WTC11 (cell line): ENCODE measurements at regions not wholly inside any gene's neighbourhood (a gene's known extent, or its start where the extent isn't known, plus 50 kb on each side); places are given as distances from the start of the nearest gene placed in this dataset.

Source experiments
- ATAC-seq: fragments of 200-7000 bp; cut with Tn5 transposase; 2 replicates; pipeline ENCODE4 v1.10.0; 2021; ENCODE audit warnings: mild to moderate bottlenecking, moderate library complexity
- CTCF ChIA-PET: fragments of 300-600 bp; sonication (Branson Sonifier 250); formaldehyde crosslinking; loops from one replicate; lab custom pipeline; 2021; ENCODE audit warnings: antibody characterized with exemption; lab: Charles Lee
- POLR2A ChIA-PET: fragments of 350-600 bp; sonication (Branson Sonifier 250); formaldehyde crosslinking; loops from one replicate; lab custom pipeline; 2021; ENCODE audit warnings: antibody characterized with exemption; lab: Charles Lee
- DNase-seq: peaks from one replicate; pipeline ENCODE4 v3.0.0; 2021; ENCODE audit warnings: low spot score
- H3K27ac Mint-ChIP-seq: 2 replicates; pipeline ENCODE4 v1.8.0; 2021; ENCODE audit warnings: mixed read lengths
- H3K27me3 Mint-ChIP-seq: 2 replicates; pipeline ENCODE4 v1.8.0; 2021; ENCODE audit warnings: low read depth, mild to moderate bottlenecking, moderate library complexity, mixed read lengths
- H3K36me3 Mint-ChIP-seq: 2 replicates; pipeline ENCODE4 v1.8.0; 2021; ENCODE audit warnings: mixed read lengths
- H3K4me1 Mint-ChIP-seq: 2 replicates; pipeline ENCODE4 v1.8.0; 2022; ENCODE audit warnings: mixed read lengths
- H3K4me3 Mint-ChIP-seq: 2 replicates; pipeline ENCODE4 v1.8.0; 2021; ENCODE audit warnings: mild to moderate bottlenecking, moderate library complexity, mixed read lengths
- H3K9me3 Mint-ChIP-seq: 2 replicates; pipeline ENCODE4 v1.8.0; 2021; ENCODE audit warnings: mixed read lengths
- CREB1 ChIP-seq: sonication (generic); formaldehyde crosslinking; IDR thresholded peaks from 2 replicates; pipeline ENCODE4 v1.8.0; 2023; ENCODE audit warnings: mild to moderate bottlenecking, missing genetic modification reagents
- E2F1 ChIP-seq: sonication (generic); formaldehyde crosslinking; IDR thresholded peaks from 2 replicates; pipeline ENCODE4 v1.8.0; 2022; ENCODE audit warnings: mild to moderate bottlenecking, missing genetic modification reagents
- E2F4 ChIP-seq: sonication (generic); formaldehyde crosslinking; IDR thresholded peaks from 2 replicates; pipeline ENCODE4 v1.8.1; 2022; ENCODE audit warnings: low read depth, mild to moderate bottlenecking, moderate library complexity, missing genetic modification reagents, borderline replicate concordance
- ELF4 ChIP-seq: sonication (generic); formaldehyde crosslinking; IDR thresholded peaks from 2 replicates; pipeline ENCODE4 v1.8.1; 2022; ENCODE audit warnings: low read depth, mild to moderate bottlenecking, moderate library complexity, missing genetic modification reagents
- EMX1 ChIP-seq: fragments of 250-450 bp; sonication (Bioruptor Pico); IDR thresholded peaks from 2 replicates; pipeline ENCODE4 v1.8.0; 2021; ENCODE audit warnings: mild to moderate bottlenecking
- FOXJ3 ChIP-seq: sonication (generic); formaldehyde crosslinking; IDR thresholded peaks from 2 replicates; pipeline ENCODE4 v1.9.0; 2021; ENCODE audit warnings: missing genetic modification reagents, mild to moderate bottlenecking, borderline replicate concordance
- GRHL2 ChIP-seq: fragments of 250-450 bp; sonication (Bioruptor Pico); IDR thresholded peaks from 2 replicates; pipeline ENCODE4 v1.8.0; 2022; ENCODE audit warnings: mild to moderate bottlenecking, moderate library complexity; ENCODE audit not compliant: insufficient replicate concordance, severe bottlenecking
- MLX ChIP-seq: sonication (generic); formaldehyde crosslinking; IDR thresholded peaks from 2 replicates; pipeline ENCODE4 v1.8.1; 2023; ENCODE audit warnings: mild to moderate bottlenecking, missing genetic modification reagents, moderate library complexity
- NFE2L1 ChIP-seq: sonication (generic); formaldehyde crosslinking; IDR thresholded peaks from 2 replicates; pipeline ENCODE4 v1.8.1; 2023; ENCODE audit warnings: missing genetic modification reagents
- NR3C1 ChIP-seq: sonication (generic); formaldehyde crosslinking; conservative IDR thresholded peaks from 2 replicates; pipeline ENCODE4 v1.8.1; 2023; ENCODE audit warnings: low read depth, mild to moderate bottlenecking, missing genetic modification reagents
- RORB ChIP-seq: fragments of 250-450 bp; sonication (Bioruptor Pico); IDR thresholded peaks from 2 replicates; pipeline ENCODE4 v1.9.0; 2021; ENCODE audit warnings: mild to moderate bottlenecking
- SOX15 ChIP-seq: fragments of 250-450 bp; sonication (Bioruptor Pico); IDR thresholded peaks from 2 replicates; pipeline ENCODE4 v1.9.0; 2021; ENCODE audit warnings: mild to moderate bottlenecking
- SP1 ChIP-seq: sonication (generic); formaldehyde crosslinking; conservative IDR thresholded peaks from 2 replicates; pipeline ENCODE4 v1.8.1; 2022; ENCODE audit warnings: missing genetic modification reagents
- ZNF121 ChIP-seq: sonication (generic); formaldehyde crosslinking; IDR thresholded peaks from 2 replicates; pipeline ENCODE4 v1.8.0; 2023; ENCODE audit warnings: missing genetic modification reagents
- ZNF396 ChIP-seq: fragments of 250-450 bp; sonication (Bioruptor Pico); IDR thresholded peaks from 2 replicates; pipeline ENCODE4 v1.8.0; 2021; ENCODE audit warnings: mild to moderate bottlenecking, moderate library complexity, borderline replicate concordance
- TF ChIP-seq, protein P1 (sequence below): sonication (generic); formaldehyde crosslinking; IDR thresholded peaks from 2 replicates; pipeline ENCODE4 v1.8.1; 2023; ENCODE audit warnings: mild to moderate bottlenecking, missing genetic modification reagents, borderline replicate concordance
- TF ChIP-seq, protein P2 (sequence below): fragments of 200-600 bp; IDR thresholded peaks from 2 replicates; pipeline ENCODE4 v1.8.0; 2022; ENCODE audit warnings: antibody characterized with exemption
- TF ChIP-seq, protein P3 (sequence below): sonication (generic); formaldehyde crosslinking; IDR thresholded peaks from 2 replicates; pipeline ENCODE4 v1.8.1; 2023; ENCODE audit warnings: mild to moderate bottlenecking, missing genetic modification reagents
- TF ChIP-seq, protein P4 (sequence below): sonication (generic); formaldehyde crosslinking; conservative IDR thresholded peaks from 2 replicates; pipeline ENCODE4 v1.8.1; 2022; ENCODE audit warnings: mild to moderate bottlenecking, missing genetic modification reagents

DNA sequence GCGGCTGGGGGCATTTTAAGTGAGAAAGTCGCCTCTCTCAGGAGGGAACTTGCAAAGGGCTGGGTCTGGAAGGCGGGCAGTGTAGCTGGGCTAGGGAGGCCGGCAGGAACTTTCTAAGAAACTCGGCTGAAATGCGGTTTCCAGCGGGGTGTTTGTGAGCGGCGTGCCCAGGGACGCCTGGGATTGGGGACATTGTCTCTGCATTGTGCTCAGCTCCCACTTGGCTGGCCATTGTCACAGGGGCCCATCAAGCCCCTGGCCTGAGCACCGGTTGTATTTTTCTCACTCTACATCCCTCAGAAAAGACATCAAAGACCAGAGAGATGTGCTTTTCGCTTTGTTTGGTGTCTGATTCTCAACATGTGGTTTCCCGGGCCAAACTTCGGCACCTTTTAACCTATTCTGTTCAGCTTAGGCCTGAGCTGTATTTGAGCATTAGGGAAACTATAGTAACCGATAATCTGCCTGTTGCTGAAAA lies 291.1 kb upstream of the IRX3 start (continued):
- TF ChIP-seq E2F1 (CRISPR knock-in tag) (no peak), NR3C1 (no peak), RORB (no peak), SOX15 (no peak), E2F4 (no peak), EMX1 (CRISPR knock-in tag) (no peak), ZNF121 (CRISPR knock-in tag) (no peak)
- TF ChIP-seq, protein P1, sequence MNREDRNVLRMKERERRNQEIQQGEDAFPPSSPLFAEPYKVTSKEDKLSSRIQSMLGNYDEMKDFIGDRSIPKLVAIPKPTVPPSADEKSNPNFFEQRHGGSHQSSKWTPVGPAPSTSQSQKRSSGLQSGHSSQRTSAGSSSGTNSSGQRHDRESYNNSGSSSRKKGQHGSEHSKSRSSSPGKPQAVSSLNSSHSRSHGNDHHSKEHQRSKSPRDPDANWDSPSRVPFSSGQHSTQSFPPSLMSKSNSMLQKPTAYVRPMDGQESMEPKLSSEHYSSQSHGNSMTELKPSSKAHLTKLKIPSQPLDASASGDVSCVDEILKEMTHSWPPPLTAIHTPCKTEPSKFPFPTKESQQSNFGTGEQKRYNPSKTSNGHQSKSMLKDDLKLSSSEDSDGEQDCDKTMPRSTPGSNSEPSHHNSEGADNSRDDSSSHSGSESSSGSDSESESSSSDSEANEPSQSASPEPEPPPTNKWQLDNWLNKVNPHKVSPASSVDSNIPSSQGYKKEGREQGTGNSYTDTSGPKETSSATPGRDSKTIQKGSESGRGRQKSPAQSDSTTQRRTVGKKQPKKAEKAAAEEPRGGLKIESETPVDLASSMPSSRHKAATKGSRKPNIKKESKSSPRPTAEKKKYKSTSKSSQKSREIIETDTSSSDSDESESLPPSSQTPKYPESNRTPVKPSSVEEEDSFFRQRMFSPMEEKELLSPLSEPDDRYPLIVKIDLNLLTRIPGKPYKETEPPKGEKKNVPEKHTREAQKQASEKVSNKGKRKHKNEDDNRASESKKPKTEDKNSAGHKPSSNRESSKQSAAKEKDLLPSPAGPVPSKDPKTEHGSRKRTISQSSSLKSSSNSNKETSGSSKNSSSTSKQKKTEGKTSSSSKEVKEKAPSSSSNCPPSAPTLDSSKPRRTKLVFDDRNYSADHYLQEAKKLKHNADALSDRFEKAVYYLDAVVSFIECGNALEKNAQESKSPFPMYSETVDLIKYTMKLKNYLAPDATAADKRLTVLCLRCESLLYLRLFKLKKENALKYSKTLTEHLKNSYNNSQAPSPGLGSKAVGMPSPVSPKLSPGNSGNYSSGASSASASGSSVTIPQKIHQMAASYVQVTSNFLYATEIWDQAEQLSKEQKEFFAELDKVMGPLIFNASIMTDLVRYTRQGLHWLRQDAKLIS (CRISPR knock-in tag), result no peak
- TF ChIP-seq, protein P2, sequence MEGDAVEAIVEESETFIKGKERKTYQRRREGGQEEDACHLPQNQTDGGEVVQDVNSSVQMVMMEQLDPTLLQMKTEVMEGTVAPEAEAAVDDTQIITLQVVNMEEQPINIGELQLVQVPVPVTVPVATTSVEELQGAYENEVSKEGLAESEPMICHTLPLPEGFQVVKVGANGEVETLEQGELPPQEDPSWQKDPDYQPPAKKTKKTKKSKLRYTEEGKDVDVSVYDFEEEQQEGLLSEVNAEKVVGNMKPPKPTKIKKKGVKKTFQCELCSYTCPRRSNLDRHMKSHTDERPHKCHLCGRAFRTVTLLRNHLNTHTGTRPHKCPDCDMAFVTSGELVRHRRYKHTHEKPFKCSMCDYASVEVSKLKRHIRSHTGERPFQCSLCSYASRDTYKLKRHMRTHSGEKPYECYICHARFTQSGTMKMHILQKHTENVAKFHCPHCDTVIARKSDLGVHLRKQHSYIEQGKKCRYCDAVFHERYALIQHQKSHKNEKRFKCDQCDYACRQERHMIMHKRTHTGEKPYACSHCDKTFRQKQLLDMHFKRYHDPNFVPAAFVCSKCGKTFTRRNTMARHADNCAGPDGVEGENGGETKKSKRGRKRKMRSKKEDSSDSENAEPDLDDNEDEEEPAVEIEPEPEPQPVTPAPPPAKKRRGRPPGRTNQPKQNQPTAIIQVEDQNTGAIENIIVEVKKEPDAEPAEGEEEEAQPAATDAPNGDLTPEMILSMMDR, result no peak
- TF ChIP-seq, protein P3, sequence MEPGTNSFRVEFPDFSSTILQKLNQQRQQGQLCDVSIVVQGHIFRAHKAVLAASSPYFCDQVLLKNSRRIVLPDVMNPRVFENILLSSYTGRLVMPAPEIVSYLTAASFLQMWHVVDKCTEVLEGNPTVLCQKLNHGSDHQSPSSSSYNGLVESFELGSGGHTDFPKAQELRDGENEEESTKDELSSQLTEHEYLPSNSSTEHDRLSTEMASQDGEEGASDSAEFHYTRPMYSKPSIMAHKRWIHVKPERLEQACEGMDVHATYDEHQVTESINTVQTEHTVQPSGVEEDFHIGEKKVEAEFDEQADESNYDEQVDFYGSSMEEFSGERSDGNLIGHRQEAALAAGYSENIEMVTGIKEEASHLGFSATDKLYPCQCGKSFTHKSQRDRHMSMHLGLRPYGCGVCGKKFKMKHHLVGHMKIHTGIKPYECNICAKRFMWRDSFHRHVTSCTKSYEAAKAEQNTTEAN (CRISPR knock-in tag), result no peak

DNA sequence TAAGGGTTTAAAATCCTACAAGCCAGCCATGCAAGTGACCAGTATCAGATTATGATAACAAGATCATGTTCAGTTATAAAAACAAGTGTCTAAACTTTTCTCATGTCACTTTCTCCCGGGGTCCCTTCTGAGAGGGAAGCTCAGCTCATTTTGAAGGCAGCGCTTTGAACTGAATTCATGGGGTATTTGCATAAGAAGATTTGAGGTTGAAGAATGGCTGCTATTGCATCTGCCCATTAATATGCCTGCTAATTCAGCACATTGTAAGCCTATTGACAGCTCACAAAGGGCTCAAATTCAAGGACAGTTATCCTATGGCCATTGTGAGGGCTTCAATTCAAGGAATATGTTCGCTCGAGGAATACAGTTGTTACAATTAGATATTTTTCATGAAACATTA lies 290.2 kb upstream of the IRX3 start:
- Mint-ChIP-seq H3K4me3 (no peak overlapping the region), H3K36me3 (no peaks in the 10 kb centered on the region), H3K27me3 (peaks cover 14% of the 10 kb centered on the region), H3K9me3 (no peaks in the 10 kb centered on the region), H3K4me1 (peaks cover 24% of the 10 kb centered on the region), H3K27ac (no peak overlapping the region)
- CTCF ChIA-PET, result interaction anchor here (0.8 to 1.5 kb wide), 3 partner anchors 9 to 381 kb away, joined by 3 to 4 read pairs (median 3); no protein-coding TSS in a partner anchor
- DNase-seq (no peak), ATAC-seq (no peak)
- no peak for TF ChIP-seq CREB1 (CRISPR knock-in tag)
- TF ChIP-seq, protein P4, sequence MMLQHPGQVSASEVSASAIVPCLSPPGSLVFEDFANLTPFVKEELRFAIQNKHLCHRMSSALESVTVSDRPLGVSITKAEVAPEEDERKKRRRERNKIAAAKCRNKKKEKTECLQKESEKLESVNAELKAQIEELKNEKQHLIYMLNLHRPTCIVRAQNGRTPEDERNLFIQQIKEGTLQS (CRISPR knock-in tag), result no peak
- no peak for TF ChIP-seq E2F1 (CRISPR knock-in tag)
- no peak for TF ChIP-seq MLX
- no peak for TF ChIP-seq ZNF396 (CRISPR knock-in tag)
- no peak for TF ChIP-seq NR3C1
- TF ChIP-seq NFE2L1 (CRISPR knock-in tag), result no peak
- no peak for TF ChIP-seq ELF4 (CRISPR knock-in tag)
- no peak for TF ChIP-seq SP1 (CRISPR knock-in tag)
- TF ChIP-seq GRHL2 (CRISPR knock-in tag), result no peak
- no peak for TF ChIP-seq FOXJ3 (CRISPR knock-in tag)
- POLR2A ChIA-PET, result no interaction called here
